Left ventricle myocardium inferior (tissue), 1 donor: ENCODE measurements at regions not wholly inside any gene's neighbourhood (a gene's known extent, or its start where the extent isn't known, plus 50 kb on each side); places are given as distances from the start of the nearest gene placed in this dataset.
A peak's percentile ranks its signal among the peaks of the same experiment; 100 is the strongest.
"Not testable (repeated sequence)": the region's sequence is repeated elsewhere in the genome, so short reads cannot be mapped to it uniquely, and the experiment has no call there.

ENCODE experiments used
- DNase-seq: peaks from one replicate; pipeline ENCODE4 v3.0.0-alpha.2; 2020
- H3K27ac ChIP-seq: fragments of 200-600 bp; replicated peaks from 2 replicates; pipeline ENCODE4 v1.8.0; 2021
- H3K27me3 ChIP-seq: fragments of 200-600 bp; 2 replicates; pipeline ENCODE4 v1.8.0; 2021; ENCODE audit warnings: low read depth
- H3K36me3 ChIP-seq: fragments of 200-600 bp; 2 replicates; pipeline ENCODE4 v1.8.0; 2021
- H3K4me1 ChIP-seq: fragments of 200-600 bp; 2 replicates; pipeline ENCODE4 v1.8.0; 2021
- H3K4me3 ChIP-seq: fragments of 200-600 bp; 2 replicates; pipeline ENCODE4 v1.8.0; 2021; ENCODE audit warnings: mild to moderate bottlenecking, moderate library complexity
- H3K9me3 ChIP-seq: fragments of 200-600 bp; replicated peaks from 2 replicates; pipeline ENCODE4 v1.8.0; 2021
- intact Hi-C: fragments of 100-400 bp; cut with micrococcal nuclease; formaldehyde crosslinking; loops from one replicate; pipeline ENCODE4 v1.11.0; 2022
- TF ChIP-seq, protein P1 (sequence below): fragments of 200-600 bp; IDR thresholded peaks from 2 replicates; pipeline ENCODE4 v1.8.0; 2021; ENCODE audit warnings: antibody characterized with exemption, mild to moderate bottlenecking, borderline replicate concordance
- donor health status: DM: no; HTN: yes; CAD: no; lungs with severe emphysema.

DNA sequence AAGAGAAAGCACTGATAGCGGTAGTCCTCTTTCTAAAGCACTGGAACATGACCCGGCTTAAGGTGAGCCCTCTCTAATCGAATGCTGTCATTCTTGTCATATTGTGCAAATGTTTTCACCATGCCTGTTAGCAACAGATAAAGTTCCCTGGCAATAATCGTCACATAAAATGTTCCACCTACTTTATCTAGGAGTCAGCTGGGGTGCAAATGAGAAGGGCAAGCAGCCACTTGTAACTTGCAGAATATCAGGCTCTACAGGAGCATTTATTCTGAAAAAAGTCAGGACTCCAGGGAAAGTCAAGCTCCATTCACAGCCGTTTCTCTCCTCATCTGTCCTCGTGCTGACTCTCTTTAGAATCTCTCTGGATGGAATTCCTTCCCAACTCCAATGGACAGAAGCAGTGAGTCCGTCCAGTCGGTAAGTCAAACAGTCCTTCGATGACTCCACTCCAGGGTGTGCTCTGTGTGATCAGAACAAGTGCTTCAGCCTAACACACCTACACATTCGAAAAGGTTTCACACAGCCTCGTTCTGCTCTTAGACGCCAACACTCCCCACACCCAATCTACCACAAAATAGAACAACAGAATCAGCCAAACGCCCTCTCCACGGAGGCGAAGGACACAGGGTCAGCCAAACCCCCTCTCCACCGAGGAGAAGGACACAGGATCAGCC lies 101.7 kb upstream of the FRG1 start:
- TF ChIP-seq, protein P1, sequence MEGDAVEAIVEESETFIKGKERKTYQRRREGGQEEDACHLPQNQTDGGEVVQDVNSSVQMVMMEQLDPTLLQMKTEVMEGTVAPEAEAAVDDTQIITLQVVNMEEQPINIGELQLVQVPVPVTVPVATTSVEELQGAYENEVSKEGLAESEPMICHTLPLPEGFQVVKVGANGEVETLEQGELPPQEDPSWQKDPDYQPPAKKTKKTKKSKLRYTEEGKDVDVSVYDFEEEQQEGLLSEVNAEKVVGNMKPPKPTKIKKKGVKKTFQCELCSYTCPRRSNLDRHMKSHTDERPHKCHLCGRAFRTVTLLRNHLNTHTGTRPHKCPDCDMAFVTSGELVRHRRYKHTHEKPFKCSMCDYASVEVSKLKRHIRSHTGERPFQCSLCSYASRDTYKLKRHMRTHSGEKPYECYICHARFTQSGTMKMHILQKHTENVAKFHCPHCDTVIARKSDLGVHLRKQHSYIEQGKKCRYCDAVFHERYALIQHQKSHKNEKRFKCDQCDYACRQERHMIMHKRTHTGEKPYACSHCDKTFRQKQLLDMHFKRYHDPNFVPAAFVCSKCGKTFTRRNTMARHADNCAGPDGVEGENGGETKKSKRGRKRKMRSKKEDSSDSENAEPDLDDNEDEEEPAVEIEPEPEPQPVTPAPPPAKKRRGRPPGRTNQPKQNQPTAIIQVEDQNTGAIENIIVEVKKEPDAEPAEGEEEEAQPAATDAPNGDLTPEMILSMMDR: no peak
- H3K27ac ChIP-seq: peak overlapping the region; percentile 90
- peaks cover 9% of the 10 kb centered on the region for H3K4me1 ChIP-seq
- DNase-seq: no peak
- H3K36me3 ChIP-seq: no peaks in the 10 kb centered on the region
- H3K9me3 ChIP-seq: no peaks in the 10 kb centered on the region
- intact Hi-C loops: no loop called here
- no peaks in the 10 kb centered on the region for H3K27me3 ChIP-seq
- H3K4me3 ChIP-seq: peak overlapping the region; percentile 46

DNA sequence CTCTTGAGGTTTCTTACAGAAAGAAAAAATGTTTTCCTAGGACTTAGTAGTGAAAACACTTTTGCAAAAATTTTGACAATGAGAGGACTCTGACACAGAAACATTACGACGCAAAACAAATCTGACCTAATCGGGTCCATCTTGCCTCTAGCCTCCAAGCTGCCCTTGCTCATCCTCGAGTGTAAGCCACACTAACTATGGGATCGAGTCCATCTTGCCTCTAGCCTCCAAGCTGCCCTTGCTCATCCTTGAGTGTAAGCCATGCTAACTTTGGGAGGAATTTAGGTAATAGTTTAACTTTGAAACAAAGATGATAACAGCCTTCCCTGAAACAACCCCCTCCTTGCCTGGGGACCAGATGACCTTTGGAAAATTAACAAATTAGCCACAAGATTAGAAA lies 100.3 kb upstream of the FRG1 start:
- Histone ChIP-seq H3K4me1 (peaks cover 9% of the 10 kb centered on the region), H3K4me3 (no peak overlapping the region), H3K27me3 (no peaks in the 10 kb centered on the region), H3K27ac (peak overlapping the region; percentile 90), H3K36me3 (no peaks in the 10 kb centered on the region), H3K9me3 (no peaks in the 10 kb centered on the region)
- intact Hi-C loops: no loop called here
- TF ChIP-seq, protein P1: no peak
- DNase-seq: no peak

DNA sequence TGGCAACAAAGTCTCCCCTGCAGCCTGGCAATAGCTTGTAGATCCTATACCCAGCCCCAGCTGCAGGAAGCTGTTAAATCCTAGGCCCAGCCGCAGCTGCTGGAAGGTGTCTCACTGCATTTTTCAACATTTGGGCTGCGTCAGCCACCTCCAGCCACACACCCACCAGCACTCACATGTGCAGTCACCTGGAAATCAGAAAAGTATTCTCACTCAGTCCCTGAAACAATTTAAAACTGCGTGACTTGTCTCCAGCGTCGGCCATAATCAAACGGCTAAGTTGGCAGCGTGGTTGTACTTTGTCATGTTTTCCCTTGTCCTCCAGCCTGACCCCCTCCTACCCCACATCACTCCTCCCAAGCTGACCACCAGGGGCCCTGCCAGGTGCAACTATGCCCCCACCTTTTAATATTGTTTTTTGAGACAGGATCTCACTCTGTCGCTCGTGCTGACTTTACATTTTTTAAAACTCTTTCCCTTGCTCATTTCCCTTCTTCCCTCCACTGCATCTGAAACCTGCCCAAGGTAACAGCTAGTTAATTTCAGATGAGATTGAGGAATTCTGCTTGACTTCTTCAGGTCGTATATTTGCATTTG lies 97.2 kb upstream of the FRG1 start:
- no peak overlapping the region for H3K27ac ChIP-seq
- H3K27me3 ChIP-seq: no peaks in the 10 kb centered on the region
- DNase-seq: no peak
- TF ChIP-seq, protein P1: no peak
- H3K4me1 ChIP-seq: peaks cover 9% of the 10 kb centered on the region
- H3K9me3 ChIP-seq: no peaks in the 10 kb centered on the region
- H3K4me3 ChIP-seq: no peak overlapping the region
- no peaks in the 10 kb centered on the region for H3K36me3 ChIP-seq
- intact Hi-C loops: no loop called here

DNA sequence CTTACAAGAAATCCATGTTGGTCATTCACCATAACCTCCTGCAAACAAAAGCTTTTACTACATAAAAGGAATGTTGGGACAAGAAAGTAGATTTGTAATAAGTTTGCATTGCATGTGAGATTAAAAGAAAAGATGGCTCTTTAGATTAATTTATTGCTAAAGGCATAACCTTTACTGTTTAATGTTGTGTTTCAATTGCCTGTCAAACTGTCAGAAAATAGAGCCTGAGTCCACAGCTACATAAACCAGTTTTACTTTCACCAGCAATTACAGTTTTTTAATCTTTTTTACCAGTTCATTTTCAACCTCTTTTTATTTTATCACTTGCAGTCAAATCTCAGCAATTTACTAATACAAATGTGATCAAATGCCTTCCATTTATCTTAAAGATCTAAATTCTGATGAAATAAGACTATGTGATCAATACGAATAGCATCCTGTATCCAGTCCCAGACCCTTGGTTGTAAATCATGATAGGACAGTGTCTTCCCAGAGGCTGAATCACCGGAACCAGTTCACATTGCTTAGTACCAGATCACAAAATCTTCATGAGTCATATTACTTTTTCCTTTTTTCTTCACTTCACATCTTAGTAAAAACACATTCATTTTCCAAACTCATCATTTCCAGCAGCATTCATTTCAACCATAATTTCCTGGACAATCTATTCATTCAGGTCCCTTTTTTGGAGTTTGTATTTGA lies 95.4 kb upstream of the FRG1 start:
- TF ChIP-seq, protein P1: no peak
- no peak for DNase-seq
- Histone ChIP-seq H3K36me3 (no peaks in the 10 kb centered on the region), H3K9me3 (no peaks in the 10 kb centered on the region), H3K27ac (no peak overlapping the region), H3K27me3 (no peaks in the 10 kb centered on the region), H3K4me1 (peaks cover 2% of the 10 kb centered on the region), H3K4me3 (no peak overlapping the region)
- intact Hi-C loops: no loop called here

DNA sequence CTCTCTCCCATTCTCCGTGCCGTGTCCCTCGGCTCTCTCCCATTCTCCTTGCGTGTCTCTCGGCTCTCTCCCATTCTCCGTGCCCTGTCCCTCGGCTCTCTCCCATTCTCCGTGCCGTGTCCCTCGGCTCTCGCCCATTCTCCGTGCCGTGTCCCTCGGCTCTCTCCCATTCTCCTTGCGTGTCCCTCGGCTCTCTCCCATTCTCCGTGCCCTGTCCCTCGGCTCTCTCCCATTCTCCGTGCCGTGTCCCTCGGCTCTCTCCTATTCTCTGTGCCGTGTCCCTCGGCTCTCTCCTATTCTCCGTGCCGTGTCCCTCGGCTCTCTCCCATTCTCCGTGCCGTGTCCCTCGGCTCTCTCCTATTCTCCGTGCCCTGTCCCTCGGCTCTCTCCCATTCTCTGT lies 94.6 kb upstream of the FRG1 start:
- H3K27ac ChIP-seq, H3K27me3 ChIP-seq, H3K4me3 ChIP-seq, H3K36me3 ChIP-seq, intact Hi-C loops, H3K9me3 ChIP-seq, DNase-seq, H3K4me1 ChIP-seq: not testable (repeated sequence)

DNA sequence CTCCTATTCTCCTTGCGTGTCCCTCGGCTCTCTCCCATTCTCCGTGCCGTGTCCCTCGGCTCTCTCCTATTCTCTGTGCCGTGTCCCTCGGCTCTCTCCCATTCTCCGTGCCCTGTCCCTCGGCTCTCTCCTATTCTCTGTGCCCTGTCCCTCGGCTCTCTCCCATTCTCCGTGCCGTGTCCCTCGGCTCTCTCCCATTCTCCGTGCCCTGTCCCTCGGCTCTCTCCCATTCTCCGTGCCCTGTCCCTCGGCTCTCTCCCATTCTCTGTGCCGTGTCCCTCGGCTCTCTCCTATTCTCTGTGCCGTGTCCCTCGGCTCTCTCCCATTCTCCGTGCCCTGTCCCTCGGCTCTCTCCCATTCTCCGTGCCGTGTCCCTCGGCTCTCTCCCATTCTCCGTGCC lies 94.1 kb upstream of the FRG1 start:
- peak; percentile 22 for DNase-seq

DNA sequence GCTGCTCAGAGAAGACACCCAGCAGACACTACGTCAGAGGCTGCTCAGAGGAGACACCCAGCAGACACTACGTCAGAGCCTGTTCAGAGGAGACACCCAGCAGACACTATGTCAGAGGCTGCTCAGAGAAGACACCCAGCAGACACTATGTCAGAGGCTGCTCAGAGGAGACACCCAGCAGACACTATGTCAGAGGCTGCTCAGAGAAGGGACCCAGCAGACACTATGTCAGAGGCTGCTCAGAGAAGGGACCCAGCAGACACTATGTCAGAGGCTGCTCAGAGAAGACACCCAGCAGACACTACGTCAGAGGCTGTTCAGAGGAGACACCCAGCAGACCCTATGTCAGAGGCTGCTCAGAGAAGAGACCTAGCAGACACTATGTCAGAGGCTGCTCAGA lies 92.0 kb upstream of the FRG1 start:
- H3K27me3 ChIP-seq, intact Hi-C loops, H3K4me1 ChIP-seq, DNase-seq, H3K36me3 ChIP-seq, H3K4me3 ChIP-seq, H3K9me3 ChIP-seq, H3K27ac ChIP-seq: not testable (repeated sequence)

More for the DNA sequence above, 94.1 kb upstream of the FRG1 start:
- intact Hi-C loops, H3K9me3 ChIP-seq, H3K4me1 ChIP-seq, H3K4me3 ChIP-seq, H3K36me3 ChIP-seq, H3K27ac ChIP-seq, H3K27me3 ChIP-seq: not testable (repeated sequence)
